ENCODE measurements at regions not wholly inside any gene's neighbourhood (a gene's known extent, or its start where the extent isn't known, plus 50 kb on each side); places are given as distances from the start of the nearest gene placed in this dataset.

DNA sequence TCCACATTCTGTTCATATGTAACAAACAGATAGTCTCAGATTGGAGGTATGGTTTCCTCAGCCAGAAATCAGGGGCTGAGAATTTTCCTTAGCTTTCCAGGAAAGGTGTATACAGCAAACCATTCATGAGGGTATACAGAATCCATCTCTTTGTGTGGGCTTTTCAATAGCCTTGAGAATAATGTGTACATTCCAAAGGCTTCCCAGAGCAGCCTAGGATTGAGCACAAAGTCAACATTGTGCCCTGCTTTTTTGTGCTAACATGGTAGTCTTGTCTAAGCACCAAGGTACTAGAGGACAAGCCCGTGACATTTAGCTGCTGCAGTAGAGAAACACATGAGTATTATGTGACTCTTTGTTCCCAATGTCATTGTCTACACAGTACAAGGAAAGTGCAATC lies 322.1 kb upstream of the TANK start:
- H3K27me3 ChIP-seq, result no peaks in the 10 kb centered on the region
- no peak overlapping the region for H3K27ac ChIP-seq
- intact Hi-C loops (cut with DNase I), result no loop called here
- peaks cover 0 to under 1% of the 10 kb centered on the region in 2 donors for H3K9me3 ChIP-seq
- H3K4me3 ChIP-seq, result no peak overlapping the region
- H3K4me1 ChIP-seq, result no peaks in the 10 kb centered on the region
- TF ChIP-seq, protein P1, sequence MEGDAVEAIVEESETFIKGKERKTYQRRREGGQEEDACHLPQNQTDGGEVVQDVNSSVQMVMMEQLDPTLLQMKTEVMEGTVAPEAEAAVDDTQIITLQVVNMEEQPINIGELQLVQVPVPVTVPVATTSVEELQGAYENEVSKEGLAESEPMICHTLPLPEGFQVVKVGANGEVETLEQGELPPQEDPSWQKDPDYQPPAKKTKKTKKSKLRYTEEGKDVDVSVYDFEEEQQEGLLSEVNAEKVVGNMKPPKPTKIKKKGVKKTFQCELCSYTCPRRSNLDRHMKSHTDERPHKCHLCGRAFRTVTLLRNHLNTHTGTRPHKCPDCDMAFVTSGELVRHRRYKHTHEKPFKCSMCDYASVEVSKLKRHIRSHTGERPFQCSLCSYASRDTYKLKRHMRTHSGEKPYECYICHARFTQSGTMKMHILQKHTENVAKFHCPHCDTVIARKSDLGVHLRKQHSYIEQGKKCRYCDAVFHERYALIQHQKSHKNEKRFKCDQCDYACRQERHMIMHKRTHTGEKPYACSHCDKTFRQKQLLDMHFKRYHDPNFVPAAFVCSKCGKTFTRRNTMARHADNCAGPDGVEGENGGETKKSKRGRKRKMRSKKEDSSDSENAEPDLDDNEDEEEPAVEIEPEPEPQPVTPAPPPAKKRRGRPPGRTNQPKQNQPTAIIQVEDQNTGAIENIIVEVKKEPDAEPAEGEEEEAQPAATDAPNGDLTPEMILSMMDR (IDR thresholded peaks at IDR 0.05), result no peak
- H3K36me3 ChIP-seq, result no peaks in the 10 kb centered on the region
- ATAC-seq (no peak), DNase-seq (no peak)

DNA sequence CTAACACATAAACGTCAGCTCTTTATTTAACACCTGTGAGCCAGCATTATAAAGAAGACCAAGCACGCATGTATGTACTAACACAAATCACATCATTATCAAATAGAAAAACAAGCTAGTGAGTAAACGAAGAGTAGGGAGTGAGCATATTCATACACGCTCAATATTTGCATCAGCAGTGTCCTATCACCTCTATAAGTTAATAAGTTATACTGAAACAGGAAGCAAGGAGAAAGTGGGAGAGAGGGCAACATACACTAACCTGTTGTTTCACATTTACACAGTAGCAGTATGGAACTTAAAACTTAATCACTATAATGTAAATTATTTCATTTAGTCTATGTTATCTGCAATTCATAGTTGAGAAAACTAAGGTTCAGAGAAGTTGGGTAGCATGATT lies 321.5 kb upstream of the TANK start:
- Histone ChIP-seq H3K4me3 (no peak overlapping the region), H3K27ac (no peak overlapping the region), H3K27me3 (no peaks in the 10 kb centered on the region), H3K4me1 (no peaks in the 10 kb centered on the region), H3K9me3 (peaks cover 0 to 6% of the 10 kb centered on the region in 2 donors), H3K36me3 (no peaks in the 10 kb centered on the region)
- intact Hi-C loops (cut with DNase I), result no loop called here
- no peak for DNase-seq
- TF ChIP-seq, protein P1 (IDR thresholded peaks at IDR 0.05), result no peak
- ATAC-seq, result no peak

DNA sequence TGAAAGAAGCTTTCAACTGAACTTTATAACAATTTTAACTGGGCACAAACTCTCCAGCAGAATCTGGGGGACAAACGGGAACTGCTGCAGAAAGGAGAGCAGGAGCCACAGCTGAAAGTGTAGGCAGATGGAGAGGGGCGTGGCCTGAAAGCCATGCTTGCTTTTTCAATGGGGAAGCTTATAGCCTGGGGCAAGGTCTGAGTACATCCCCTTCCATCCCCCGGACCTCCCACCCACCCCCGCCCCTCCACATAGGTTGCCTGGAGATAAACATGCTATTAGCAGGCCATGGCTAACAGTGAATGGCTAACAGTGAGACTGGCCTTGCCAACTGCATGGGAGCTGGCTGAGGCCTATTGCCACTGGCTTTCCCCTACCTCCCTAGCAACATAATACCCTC lies 317.9 kb upstream of the TANK start:
- no peak for ATAC-seq
- Histone ChIP-seq H3K9me3 (peaks cover 0 to 16% of the 10 kb centered on the region in 2 donors), H3K27me3 (no peaks in the 10 kb centered on the region), H3K4me3 (no peak overlapping the region), H3K36me3 (no peaks in the 10 kb centered on the region), H3K27ac (no peak overlapping the region), H3K4me1 (no peaks in the 10 kb centered on the region)
- DNase-seq, result no peak
- intact Hi-C loops (cut with DNase I), result no loop called here
- TF ChIP-seq, protein P1 (IDR thresholded peaks at IDR 0.05), result no peak

DNA sequence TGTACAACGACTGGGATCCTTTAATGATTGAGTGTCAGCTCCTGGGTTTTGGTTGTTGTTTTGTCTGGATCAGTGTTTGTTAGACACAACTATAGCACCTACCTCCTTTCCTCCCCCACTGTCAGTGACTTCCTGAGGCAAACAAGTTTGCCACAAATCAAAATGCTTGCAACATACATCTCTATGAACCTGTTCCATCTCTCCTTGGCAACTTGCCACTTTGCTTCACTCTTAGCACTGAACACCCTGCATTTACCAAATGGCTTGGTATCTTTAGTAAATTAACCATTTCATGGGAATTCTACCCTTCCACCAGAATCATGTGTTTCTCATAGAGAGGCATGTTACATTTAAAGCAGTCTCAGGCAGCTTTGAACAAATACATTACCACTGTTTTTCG lies 301.1 kb upstream of the TANK start:
- intact Hi-C loops (cut with DNase I), result no loop called here
- Histone ChIP-seq H3K27ac (no peak overlapping the region), H3K9me3 (no peaks in the 10 kb centered on the region), H3K4me1 (no peaks in the 10 kb centered on the region), H3K27me3 (no peaks in the 10 kb centered on the region), H3K36me3 (no peaks in the 10 kb centered on the region), H3K4me3 (no peak overlapping the region)
- no peak for ATAC-seq
- TF ChIP-seq, protein P1 (IDR thresholded peaks at IDR 0.05), result no peak
- no peak for DNase-seq

DNA sequence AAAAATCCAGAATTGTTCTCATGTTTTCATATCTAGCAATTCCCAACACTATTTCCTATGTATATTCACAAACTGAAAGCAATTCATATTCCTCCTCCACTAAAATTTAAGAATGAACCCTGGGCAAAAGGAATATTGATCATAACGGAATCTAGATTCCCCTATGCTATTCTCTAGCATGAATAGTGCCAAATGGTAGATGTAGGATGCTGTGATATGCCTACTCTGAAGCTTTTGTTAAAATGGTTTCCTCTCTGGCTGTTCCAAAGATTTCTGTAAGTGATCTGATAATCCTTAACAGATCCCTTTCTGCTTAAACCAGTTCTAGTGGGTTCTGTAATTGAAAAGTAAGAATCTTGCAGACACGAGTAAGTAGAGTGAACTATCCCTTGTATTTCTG lies 298.0 kb upstream of the TANK start:
- TF ChIP-seq, protein P1 (IDR thresholded peaks at IDR 0.05), result no peak
- Histone ChIP-seq H3K4me1 (no peaks in the 10 kb centered on the region), H3K27ac (no peak overlapping the region), H3K27me3 (no peaks in the 10 kb centered on the region), H3K4me3 (no peak overlapping the region), H3K9me3 (no peaks in the 10 kb centered on the region), H3K36me3 (no peaks in the 10 kb centered on the region)
- intact Hi-C loops (cut with DNase I), result no loop called here
- ATAC-seq, result no peak
- DNase-seq, result no peak
